Thoracic aorta (tissue), 2 donors: ENCODE measurements at regions not wholly inside any gene's neighbourhood (a gene's known extent, or its start where the extent isn't known, plus 50 kb on each side); places are given as distances from the start of the nearest gene placed in this dataset.
"Not testable (repeated sequence)": the region's sequence is repeated elsewhere in the genome, so short reads cannot be mapped to it uniquely, and the experiment has no call there.

Source experiments
- ATAC-seq: fragments of 150-250 bp; one replicate; pipeline ENCODE4 v1.8.0; 2017; ENCODE audit warnings: low read depth; ENCODE audit not compliant: insufficient number of reproducible peaks, low FRiP score
- DNase-seq: peaks from one replicate; pipeline ENCODE4 v3.0.0-alpha.2; 2020; ENCODE audit warnings: low spot score
- H3K27ac ChIP-seq, 2 donors: fragments of 200-600 bp; sonication (generic); 1 replicate in 1 of 2; 2 replicates in 1 of 2; pipeline ENCODE4 v1.5.1; 2016; ENCODE audit warnings: mild to moderate bottlenecking in 2 of 2, moderate library complexity in 2 of 2
- H3K27me3 ChIP-seq: fragments of 200-600 bp; sonication (generic); replicated peaks from 2 replicates; pipeline ENCODE4 v1.6.0; 2016; ENCODE audit warnings: mild to moderate bottlenecking; ENCODE audit not compliant: insufficient read depth
- H3K36me3 ChIP-seq: fragments of 200-600 bp; sonication (generic); one replicate; pipeline ENCODE4 v1.5.1; 2016
- H3K4me1 ChIP-seq, 2 donors: fragments of 200-600 bp; sonication (generic); 1 replicate in 1 of 2; 2 replicates in 1 of 2; pipeline versions ENCODE4 v1.5.1 to v1.6.0; 2016; ENCODE audit warnings: low read depth in 2 of 2, mild to moderate bottlenecking in 1 of 2; ENCODE audit not compliant: control insufficient read depth in 1 of 2
- H3K4me3 ChIP-seq: fragments of 200-600 bp; sonication (generic); 2 replicates; pipeline ENCODE4 v1.5.1; 2016; ENCODE audit warnings: mild to moderate bottlenecking
- H3K9me3 ChIP-seq: fragments of 200-600 bp; sonication (generic); 2 replicates; pipeline ENCODE4 v1.5.1; 2016
- TF ChIP-seq, protein P1 (sequence below): fragments of 200-600 bp; sonication (generic); IDR thresholded peaks from one replicate; pipeline ENCODE4 v1.5.1; 2019; ENCODE audit warnings: antibody characterized with exemption

- no peaks in the 10 kb centered on the region for H3K4me1 ChIP-seq
- no peaks in the 10 kb centered on the region for H3K27me3 ChIP-seq
- ATAC-seq (no peak), DNase-seq (no peak)
- no peak overlapping the region for H3K27ac ChIP-seq
- no peaks in the 10 kb centered on the region for H3K9me3 ChIP-seq
- H3K4me3 ChIP-seq, result no peak overlapping the region
- H3K36me3 ChIP-seq, result no peaks in the 10 kb centered on the region
- TF ChIP-seq, protein P1, sequence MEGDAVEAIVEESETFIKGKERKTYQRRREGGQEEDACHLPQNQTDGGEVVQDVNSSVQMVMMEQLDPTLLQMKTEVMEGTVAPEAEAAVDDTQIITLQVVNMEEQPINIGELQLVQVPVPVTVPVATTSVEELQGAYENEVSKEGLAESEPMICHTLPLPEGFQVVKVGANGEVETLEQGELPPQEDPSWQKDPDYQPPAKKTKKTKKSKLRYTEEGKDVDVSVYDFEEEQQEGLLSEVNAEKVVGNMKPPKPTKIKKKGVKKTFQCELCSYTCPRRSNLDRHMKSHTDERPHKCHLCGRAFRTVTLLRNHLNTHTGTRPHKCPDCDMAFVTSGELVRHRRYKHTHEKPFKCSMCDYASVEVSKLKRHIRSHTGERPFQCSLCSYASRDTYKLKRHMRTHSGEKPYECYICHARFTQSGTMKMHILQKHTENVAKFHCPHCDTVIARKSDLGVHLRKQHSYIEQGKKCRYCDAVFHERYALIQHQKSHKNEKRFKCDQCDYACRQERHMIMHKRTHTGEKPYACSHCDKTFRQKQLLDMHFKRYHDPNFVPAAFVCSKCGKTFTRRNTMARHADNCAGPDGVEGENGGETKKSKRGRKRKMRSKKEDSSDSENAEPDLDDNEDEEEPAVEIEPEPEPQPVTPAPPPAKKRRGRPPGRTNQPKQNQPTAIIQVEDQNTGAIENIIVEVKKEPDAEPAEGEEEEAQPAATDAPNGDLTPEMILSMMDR, result no peak
Measured at GRCh38 chr6:19394051-19394450, 443.1 kb upstream of the ID4 start.

DNA sequence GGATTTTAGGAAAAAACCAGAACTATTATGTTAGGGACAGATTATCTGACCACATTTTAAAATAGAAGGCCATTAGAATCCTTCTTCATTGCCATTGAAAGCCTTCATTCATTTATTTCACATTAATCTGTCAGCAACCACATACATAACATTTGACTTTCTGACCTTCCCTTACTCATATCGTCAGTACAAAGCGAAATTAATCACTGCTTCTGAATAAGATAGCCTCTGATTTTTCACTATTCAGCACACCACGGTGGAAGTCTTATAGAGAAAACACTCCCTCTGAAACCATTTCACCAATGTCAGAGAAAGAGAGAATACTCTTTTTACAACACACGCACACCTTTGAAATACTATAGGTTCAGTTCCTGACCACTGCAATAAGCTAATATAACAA is 442.5 kb upstream of the ID4 start:
- H3K4me1 ChIP-seq, result no peaks in the 10 kb centered on the region
- H3K4me3 ChIP-seq, result no peak overlapping the region
- no peak overlapping the region for H3K27ac ChIP-seq
- TF ChIP-seq, protein P1, result no peak
- no peak for ATAC-seq
- H3K9me3 ChIP-seq, result no peaks in the 10 kb centered on the region
- H3K36me3 ChIP-seq, result no peaks in the 10 kb centered on the region
- no peak for DNase-seq
- no peaks in the 10 kb centered on the region for H3K27me3 ChIP-seq

GRCh38 chr6:19395316-19395715 is 441.9 kb upstream of the ID4 start:
- no peaks in the 10 kb centered on the region for H3K36me3 ChIP-seq
- H3K27me3 ChIP-seq, result no peaks in the 10 kb centered on the region
- no peak overlapping the region for H3K27ac ChIP-seq
- no peaks in the 10 kb centered on the region for H3K9me3 ChIP-seq
- DNase-seq (no peak), ATAC-seq (no peak)
- no peak overlapping the region for H3K4me3 ChIP-seq
- no peaks in the 10 kb centered on the region for H3K4me1 ChIP-seq
- TF ChIP-seq, protein P1, result no peak

GRCh38 chr6:19399406-19399805 is 437.8 kb upstream of the ID4 start:
- Histone ChIP-seq H3K36me3 (no peaks in the 10 kb centered on the region), H3K27ac (no peak overlapping the region), H3K27me3 (no peaks in the 10 kb centered on the region), H3K4me3 (no peak overlapping the region), H3K9me3 (no peaks in the 10 kb centered on the region), H3K4me1 (no peaks in the 10 kb centered on the region)
- DNase-seq (no peak), ATAC-seq (no peak)
- TF ChIP-seq, protein P1, result no peak

GRCh38 chr6:19404884-19405283 is 432.3 kb upstream of the ID4 start:
- H3K9me3 ChIP-seq, H3K36me3 ChIP-seq, H3K27me3 ChIP-seq, H3K4me3 ChIP-seq, ATAC-seq, H3K27ac ChIP-seq, DNase-seq: not testable (repeated sequence)
- H3K4me1 ChIP-seq, result peaks cover 0 to 21% of the 10 kb centered on the region in 2 donors

DNA sequence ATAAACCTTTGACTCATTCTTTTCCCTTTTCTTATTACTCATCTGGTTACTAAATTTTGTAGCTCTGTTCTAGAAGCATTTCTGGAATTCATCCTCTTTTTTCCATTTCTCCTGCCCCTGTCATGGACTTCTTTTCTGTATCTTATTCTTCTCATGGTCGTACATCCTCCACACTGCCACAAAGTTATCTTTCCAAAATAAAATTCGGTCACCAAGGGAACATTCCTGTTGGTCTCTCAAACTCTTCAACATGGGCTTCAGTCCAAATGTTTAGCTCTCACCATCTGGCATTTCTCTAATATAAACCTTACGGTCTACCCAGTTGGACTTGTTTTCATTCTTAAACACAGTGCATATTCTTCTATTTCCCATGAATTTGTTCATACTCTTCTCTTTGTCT is 428.8 kb upstream of the ID4 start:
- Histone ChIP-seq H3K4me1 (peaks cover 0 to 27% of the 10 kb centered on the region in 2 donors), H3K9me3 (peaks cover 7% of the 10 kb centered on the region), H3K4me3 (no peak overlapping the region), H3K27ac (peak overlapping the region in 1 of 2 donors; percentile 20), H3K36me3 (no peaks in the 10 kb centered on the region), H3K27me3 (no peaks in the 10 kb centered on the region)
- no peak for DNase-seq
- TF ChIP-seq, protein P1, result no peak
- no peak for ATAC-seq
